ENCODE measurements at regions not wholly inside any gene's neighbourhood (a gene's known extent, or its start where the extent isn't known, plus 50 kb on each side); places are given as distances from the start of the nearest gene placed in this dataset.

DNA sequence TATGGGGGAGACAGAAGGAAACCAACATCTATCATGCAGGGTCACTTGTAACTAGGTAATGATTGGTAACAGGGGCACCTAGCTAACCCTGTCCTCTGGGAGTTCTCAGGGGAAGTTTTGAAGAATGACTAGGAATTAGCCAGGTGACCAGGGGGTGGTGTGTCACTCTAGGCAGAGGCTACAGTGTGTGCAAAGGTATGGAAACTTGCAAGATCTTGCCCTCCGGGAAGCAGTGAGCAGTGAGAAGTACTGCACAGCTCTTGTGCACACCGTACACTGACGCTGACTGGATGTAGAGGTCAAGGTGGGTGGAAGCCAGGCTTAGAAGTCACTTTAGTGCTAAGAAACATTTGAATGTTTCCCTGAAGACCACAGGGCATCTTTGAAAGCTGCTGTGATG lies 62.9 kb upstream of the LMO4 start:
- TF ChIP-seq, protein P1, sequence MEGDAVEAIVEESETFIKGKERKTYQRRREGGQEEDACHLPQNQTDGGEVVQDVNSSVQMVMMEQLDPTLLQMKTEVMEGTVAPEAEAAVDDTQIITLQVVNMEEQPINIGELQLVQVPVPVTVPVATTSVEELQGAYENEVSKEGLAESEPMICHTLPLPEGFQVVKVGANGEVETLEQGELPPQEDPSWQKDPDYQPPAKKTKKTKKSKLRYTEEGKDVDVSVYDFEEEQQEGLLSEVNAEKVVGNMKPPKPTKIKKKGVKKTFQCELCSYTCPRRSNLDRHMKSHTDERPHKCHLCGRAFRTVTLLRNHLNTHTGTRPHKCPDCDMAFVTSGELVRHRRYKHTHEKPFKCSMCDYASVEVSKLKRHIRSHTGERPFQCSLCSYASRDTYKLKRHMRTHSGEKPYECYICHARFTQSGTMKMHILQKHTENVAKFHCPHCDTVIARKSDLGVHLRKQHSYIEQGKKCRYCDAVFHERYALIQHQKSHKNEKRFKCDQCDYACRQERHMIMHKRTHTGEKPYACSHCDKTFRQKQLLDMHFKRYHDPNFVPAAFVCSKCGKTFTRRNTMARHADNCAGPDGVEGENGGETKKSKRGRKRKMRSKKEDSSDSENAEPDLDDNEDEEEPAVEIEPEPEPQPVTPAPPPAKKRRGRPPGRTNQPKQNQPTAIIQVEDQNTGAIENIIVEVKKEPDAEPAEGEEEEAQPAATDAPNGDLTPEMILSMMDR (conservative IDR thresholded peaks at IDR 0.05; ENCODE audit: low read depth, low read length): no peak
- TF ChIP-seq POLR2A (IDR thresholded peaks at IDR 0.05; ENCODE audit: low read depth, low read length) (no peak), CEBPB (IDR thresholded peaks at IDR 0.05; ENCODE audit: low read depth, low read length) (no peak), SMC3 (IDR thresholded peaks at IDR 0.05; ENCODE audit: low read depth, low read length) (no peak)

Measured in IMR-90 (cell line).